Choroid plexus epithelial cell (primary cell): ENCODE measurements at regions not wholly inside any gene's neighbourhood (a gene's known extent, or its start where the extent isn't known, plus 50 kb on each side); places are given as distances from the start of the nearest gene placed in this dataset.

Experiments
- DNase-seq: peaks from one replicate; pipeline ENCODE4 v3.0.0-alpha.2; 2010; ENCODE audit warnings: low read depth
- H3K4me3 ChIP-seq: 2 replicates; pipeline ENCODE4 v1.5.1; 2011; ENCODE audit warnings: low read depth, mild to moderate bottlenecking, control low read depth, low read length, moderate library complexity
- CTCF ChIP-seq: conservative IDR thresholded peaks from 2 replicates; pipeline ENCODE4 v1.5.1; 2011; ENCODE audit warnings: low read depth, mild to moderate bottlenecking, control low read depth, inconsistent platforms, low read length, moderate library complexity

GRCh38 chr6:150470131-150470530 is 101.3 kb downstream of the IYD start:
- DNase-seq, result no peak

GRCh38 chr6:150470960-150471665 is 102.3 kb downstream of the IYD start:
- no peak for TF ChIP-seq CTCF
- H3K4me3 ChIP-seq, result no peak overlapping the region
- DNase-seq, result no peak

More at GRCh38 chr6:150470131-150470530, 101.3 kb downstream of the IYD start:
- TF ChIP-seq CTCF, result no peak
- H3K4me3 ChIP-seq, result no peak overlapping the region

GRCh38 chr6:150478656-150479545 is 110.1 kb downstream of the IYD start:
- no peak for TF ChIP-seq CTCF
- DNase-seq, result peak; percentile 28
- H3K4me3 ChIP-seq, result no peak overlapping the region

GRCh38 chr6:150482883-150483409 is 114.1 kb downstream of the IYD start:
- DNase-seq, result no peak
- no peak for TF ChIP-seq CTCF
- no peak overlapping the region for H3K4me3 ChIP-seq

- TF ChIP-seq CTCF, result no peak
- no peak overlapping the region for H3K4me3 ChIP-seq
- DNase-seq, result no peak
These were observed 114.3 kb upstream of the PLEKHG1 start for GRCh38 chr6:150485161-150485958.

- no peak for DNase-seq
- no peak overlapping the region for H3K4me3 ChIP-seq
- no peak for TF ChIP-seq CTCF
These were observed 113.6 kb upstream of the PLEKHG1 start for GRCh38 chr6:150486048-150486447.
